IMR-90 (cell line): ENCODE measurements at regions not wholly inside any gene's neighbourhood (a gene's known extent, or its start where the extent isn't known, plus 50 kb on each side); places are given as distances from the start of the nearest gene placed in this dataset.

Source experiments
- BHLHE40 ChIP-seq: fragments of 150-350 bp; IDR thresholded peaks from 2 replicates; pipeline ENCODE4 v1.6.1; 2016; ENCODE audit warnings: mild to moderate bottlenecking, low read depth, low read length
- CTCF ChIP-seq: conservative IDR thresholded peaks from 2 replicates; pipeline ENCODE4 v1.5.1; 2012; ENCODE audit warnings: mild to moderate bottlenecking, low read depth, low read length, improper control_type of control experiment
- FOS ChIP-seq: fragments of 150-350 bp; IDR thresholded peaks from 2 replicates; pipeline ENCODE4 v1.6.1; 2016; ENCODE audit warnings: low read depth, low read length
- MAFK ChIP-seq: IDR thresholded peaks from 2 replicates; pipeline ENCODE4 v1.6.1; 2012; ENCODE audit warnings: low read depth, low read length, improper control_type of control experiment
- MXI1 ChIP-seq: IDR thresholded peaks from 2 replicates; pipeline ENCODE4 v1.6.1; 2012; ENCODE audit warnings: low read depth, mild to moderate bottlenecking, low read length, moderate library complexity, borderline replicate concordance
- POLR2A ChIP-seq: IDR thresholded peaks from 2 replicates; pipeline ENCODE4 v1.6.1; 2012; ENCODE audit warnings: mild to moderate bottlenecking, low read depth, low read length
- RFX5 ChIP-seq: IDR thresholded peaks from 2 replicates; pipeline ENCODE4 v1.8.0; 2012; ENCODE audit warnings: low read depth, mild to moderate bottlenecking, low read length, moderate library complexity

GRCh38 chr12:5123921-5124320 is 80.2 kb downstream of the KCNA5 start:
- TF ChIP-seq FOS: no peak
- no peak for TF ChIP-seq CTCF
- TF ChIP-seq MXI1: no peak
- no peak for TF ChIP-seq RFX5
- TF ChIP-seq MAFK: no peak
- TF ChIP-seq BHLHE40: no peak
- no peak for TF ChIP-seq POLR2A
